WI38 (cell line): ENCODE measurements at regions not wholly inside any gene's neighbourhood (a gene's known extent, or its start where the extent isn't known, plus 50 kb on each side); places are given as distances from the start of the nearest gene placed in this dataset.

Source experiments
- H3K4me3 ChIP-seq: 2 replicates; pipeline ENCODE4 v1.5.1; 2011; ENCODE audit warnings: low read depth, mild to moderate bottlenecking, control low read depth, low read length
- TF ChIP-seq, protein P1 (sequence below): IDR thresholded peaks from 2 replicates; pipeline ENCODE4 v1.5.1; 2012; ENCODE audit warnings: low read depth, mild to moderate bottlenecking, control low read depth, low read length

DNA sequence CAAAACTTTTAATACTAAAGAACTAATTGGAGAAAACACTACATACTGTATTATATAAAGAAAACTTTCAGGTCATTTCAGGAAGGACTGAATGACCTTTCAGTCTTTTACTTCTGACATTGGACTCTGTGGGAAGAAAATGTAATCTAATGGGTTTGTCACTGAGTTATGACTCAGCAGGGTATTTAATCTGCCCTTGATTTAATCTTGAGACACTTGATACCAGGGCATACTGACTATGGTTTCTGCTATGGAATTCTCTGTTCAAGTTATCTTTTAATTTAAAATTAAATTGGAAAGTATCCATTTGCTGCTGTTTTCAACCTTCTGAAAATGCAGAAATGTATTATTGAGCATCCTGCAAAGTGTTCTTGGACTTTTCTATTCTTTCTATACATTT is 354.2 kb upstream of the GALNT5 start:
- TF ChIP-seq, protein P1, sequence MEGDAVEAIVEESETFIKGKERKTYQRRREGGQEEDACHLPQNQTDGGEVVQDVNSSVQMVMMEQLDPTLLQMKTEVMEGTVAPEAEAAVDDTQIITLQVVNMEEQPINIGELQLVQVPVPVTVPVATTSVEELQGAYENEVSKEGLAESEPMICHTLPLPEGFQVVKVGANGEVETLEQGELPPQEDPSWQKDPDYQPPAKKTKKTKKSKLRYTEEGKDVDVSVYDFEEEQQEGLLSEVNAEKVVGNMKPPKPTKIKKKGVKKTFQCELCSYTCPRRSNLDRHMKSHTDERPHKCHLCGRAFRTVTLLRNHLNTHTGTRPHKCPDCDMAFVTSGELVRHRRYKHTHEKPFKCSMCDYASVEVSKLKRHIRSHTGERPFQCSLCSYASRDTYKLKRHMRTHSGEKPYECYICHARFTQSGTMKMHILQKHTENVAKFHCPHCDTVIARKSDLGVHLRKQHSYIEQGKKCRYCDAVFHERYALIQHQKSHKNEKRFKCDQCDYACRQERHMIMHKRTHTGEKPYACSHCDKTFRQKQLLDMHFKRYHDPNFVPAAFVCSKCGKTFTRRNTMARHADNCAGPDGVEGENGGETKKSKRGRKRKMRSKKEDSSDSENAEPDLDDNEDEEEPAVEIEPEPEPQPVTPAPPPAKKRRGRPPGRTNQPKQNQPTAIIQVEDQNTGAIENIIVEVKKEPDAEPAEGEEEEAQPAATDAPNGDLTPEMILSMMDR: no peak
- no peak overlapping the region for H3K4me3 ChIP-seq

DNA sequence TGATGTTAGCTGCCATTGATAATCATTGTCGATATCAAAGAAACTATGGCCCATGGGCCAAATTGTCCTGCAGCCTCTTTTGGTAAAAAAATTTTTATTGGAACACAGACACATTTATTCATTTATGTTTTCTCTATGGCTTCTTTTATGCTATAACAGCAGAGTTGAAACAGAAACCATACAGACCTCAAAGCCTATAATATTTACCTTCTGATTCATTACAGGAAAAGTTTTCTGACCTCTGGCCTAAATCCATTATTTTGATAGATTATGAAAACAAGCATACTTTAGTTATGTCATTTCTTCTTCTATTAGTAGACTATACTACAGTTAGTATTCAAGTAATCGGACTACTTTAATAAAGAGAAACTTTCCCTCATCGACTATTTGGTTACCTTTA is 349.7 kb upstream of the GALNT5 start:
- TF ChIP-seq, protein P1: no peak
- H3K4me3 ChIP-seq: no peak overlapping the region

DNA sequence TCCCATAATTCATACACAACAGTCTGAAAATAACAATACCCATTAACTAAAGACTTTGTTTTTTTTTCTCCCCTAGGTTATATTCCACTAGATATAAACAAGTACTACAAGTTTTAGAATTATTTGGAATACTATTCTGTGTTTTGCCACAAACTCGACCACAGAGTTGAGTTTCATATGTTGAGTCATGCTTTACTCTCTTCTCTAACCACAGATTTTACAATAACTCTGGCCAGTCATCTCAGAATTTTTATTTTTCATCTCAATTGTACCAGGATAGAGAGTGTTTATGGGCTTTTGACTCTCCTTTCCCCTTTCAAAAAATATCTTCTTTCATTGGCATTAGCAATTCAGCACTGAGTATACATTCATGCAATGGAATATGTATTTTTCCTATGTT is 348.7 kb upstream of the GALNT5 start:
- TF ChIP-seq, protein P1: no peak

DNA sequence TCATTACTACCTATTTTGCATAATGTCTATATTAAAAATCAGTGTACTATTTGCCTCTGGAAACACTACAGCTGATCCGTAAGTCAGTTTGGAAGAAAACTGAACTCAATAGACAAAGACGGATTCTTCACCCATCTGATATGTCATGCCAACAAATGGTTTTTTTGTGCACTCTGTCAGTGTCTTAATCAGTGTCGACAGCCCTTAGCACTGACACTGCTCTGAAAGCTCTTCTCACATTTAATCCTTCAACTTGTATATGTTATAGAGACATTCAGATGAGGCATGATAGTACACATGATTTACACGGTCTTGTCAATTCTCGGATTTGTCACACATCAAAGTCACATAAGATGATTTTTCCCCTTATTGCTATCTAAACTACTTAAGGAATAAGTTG is 347.5 kb upstream of the GALNT5 start:
- H3K4me3 ChIP-seq: no peak overlapping the region
- TF ChIP-seq, protein P1: no peak

More for the DNA sequence above, 348.7 kb upstream of the GALNT5 start:
- H3K4me3 ChIP-seq: no peak overlapping the region

DNA sequence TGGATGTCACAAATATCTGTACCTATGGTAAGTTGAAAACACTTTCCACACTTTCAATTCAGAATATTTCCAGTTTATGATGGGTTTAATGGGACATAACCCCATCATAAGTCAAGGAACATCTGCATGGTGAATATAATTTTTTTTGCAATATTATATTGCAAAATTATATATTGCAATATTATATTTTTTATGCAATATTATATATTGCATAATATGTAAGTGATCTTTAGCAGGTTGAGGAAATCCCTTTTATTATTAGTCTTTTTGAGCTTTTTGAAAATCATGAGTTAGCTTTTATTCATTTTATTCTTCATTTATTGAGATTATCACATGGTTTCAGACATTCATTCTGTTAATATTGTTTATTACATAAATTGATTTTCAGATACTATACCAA is 342.2 kb upstream of the GALNT5 start:
- no peak overlapping the region for H3K4me3 ChIP-seq
- TF ChIP-seq, protein P1: no peak

DNA sequence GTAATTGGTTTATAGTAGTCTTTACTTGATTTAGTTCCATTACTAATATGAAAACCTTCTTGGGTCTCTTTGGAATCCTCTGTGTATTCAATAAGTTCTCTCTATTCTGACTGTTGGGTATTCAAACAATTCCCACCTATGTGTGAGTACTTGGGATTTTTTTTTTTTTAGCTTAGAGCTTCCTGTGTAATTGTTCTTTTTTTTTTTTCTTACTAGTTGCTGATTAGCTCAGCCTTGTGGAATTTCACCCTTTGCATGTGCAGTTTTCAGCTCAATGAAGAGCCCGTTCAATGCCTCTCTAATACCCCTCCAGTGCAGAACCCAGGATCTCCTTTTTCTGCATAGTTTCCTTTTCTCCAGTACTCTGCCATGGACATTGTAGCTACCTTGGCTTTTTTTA is 339.1 kb upstream of the GALNT5 start:
- TF ChIP-seq, protein P1: no peak

DNA sequence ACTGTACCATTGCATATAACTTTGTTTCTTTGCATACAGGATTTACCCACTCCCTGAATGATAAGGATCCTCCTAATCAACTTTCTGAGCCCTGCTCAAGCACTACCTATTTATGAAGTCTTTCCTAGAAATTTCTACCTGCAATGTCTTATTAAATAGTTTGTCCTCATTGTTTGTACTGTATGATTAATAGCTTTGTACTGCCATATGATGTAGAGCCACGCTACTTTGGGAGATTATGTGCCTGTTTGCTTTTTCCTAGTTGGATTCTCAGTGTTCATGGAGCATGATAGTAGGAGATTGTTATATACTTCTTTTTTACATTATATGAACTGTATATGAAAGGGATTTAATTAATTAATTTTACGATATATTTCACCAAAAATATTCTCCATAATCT is 327.1 kb upstream of the GALNT5 start:
- no peak overlapping the region for H3K4me3 ChIP-seq
- TF ChIP-seq, protein P1: no peak

More for the DNA sequence above, 339.1 kb upstream of the GALNT5 start:
- no peak overlapping the region for H3K4me3 ChIP-seq
